ENCODE measurements at regions not wholly inside any gene's neighbourhood (a gene's known extent, or its start where the extent isn't known, plus 50 kb on each side); places are given as distances from the start of the nearest gene placed in this dataset.
"Not testable (repeated sequence)": the region's sequence is repeated elsewhere in the genome, so short reads cannot be mapped to it uniquely, and the experiment has no call there.

GRCh38 chr16:26505496-26505895 is 561.2 kb upstream of the C16orf82 start:
- ChIA-PET CTCF (no interaction called here), POLR2A (no interaction called here)
- H3K36me3 ChIP-seq (ENCODE audit: control insufficient read depth, insufficient read depth, low read length) = no peaks in the 10 kb centered on the region
- no peak for DNase-seq (ENCODE audit: low read depth)
- TF ChIP-seq CTCF (IDR thresholded peaks at IDR 0.05; ENCODE audit: insufficient read depth, low read depth, low read length) = no peak
- no peaks in the 10 kb centered on the region for H3K27me3 ChIP-seq (ENCODE audit: control insufficient read depth, insufficient read depth, low read length)
- no peak overlapping the region for H3K4me3 ChIP-seq (ENCODE audit: low read depth, low read length)

GRCh38 chr16:26508946-26509345 is 557.8 kb upstream of the C16orf82 start:
- POLR2A ChIA-PET; CTCF ChIA-PET; H3K4me3 ChIP-seq (ENCODE audit: low read depth, low read length); DNase-seq (ENCODE audit: low read depth); H3K36me3 ChIP-seq (ENCODE audit: control insufficient read depth, insufficient read depth, low read length); H3K27me3 ChIP-seq (ENCODE audit: control insufficient read depth, insufficient read depth, low read length): not testable (repeated sequence)

- no peak for DNase-seq (ENCODE audit: low read depth)
- no peaks in the 10 kb centered on the region for H3K36me3 ChIP-seq (ENCODE audit: control insufficient read depth, insufficient read depth, low read length)
- TF ChIP-seq CTCF (IDR thresholded peaks at IDR 0.05; ENCODE audit: insufficient read depth, low read depth, low read length) = no peak
- H3K27me3 ChIP-seq (ENCODE audit: control insufficient read depth, insufficient read depth, low read length) = no peaks in the 10 kb centered on the region
- POLR2A ChIA-PET = no interaction called here
- CTCF ChIA-PET = no interaction called here
- no peak overlapping the region for H3K4me3 ChIP-seq (ENCODE audit: low read depth, low read length)
Observed at GRCh38 chr16:26510924-26511323, 555.8 kb upstream of the C16orf82 start.

- no peak overlapping the region for H3K4me3 ChIP-seq (ENCODE audit: low read depth, low read length)
- CTCF ChIA-PET = no interaction called here
- no peaks in the 10 kb centered on the region for H3K36me3 ChIP-seq (ENCODE audit: control insufficient read depth, insufficient read depth, low read length)
- no peaks in the 10 kb centered on the region for H3K27me3 ChIP-seq (ENCODE audit: control insufficient read depth, insufficient read depth, low read length)
- TF ChIP-seq CTCF (IDR thresholded peaks at IDR 0.05; ENCODE audit: insufficient read depth, low read depth, low read length) = no peak
- POLR2A ChIA-PET = no interaction called here
- DNase-seq (ENCODE audit: low read depth) = no peak
Observed at GRCh38 chr16:26511463-26511862, 555.3 kb upstream of the C16orf82 start.

- Histone ChIP-seq H3K27me3 (ENCODE audit: control insufficient read depth, insufficient read depth, low read length) (no peaks in the 10 kb centered on the region), H3K36me3 (ENCODE audit: control insufficient read depth, insufficient read depth, low read length) (no peaks in the 10 kb centered on the region), H3K4me3 (ENCODE audit: low read depth, low read length) (no peak overlapping the region)
- no peak for TF ChIP-seq CTCF (IDR thresholded peaks at IDR 0.05; ENCODE audit: insufficient read depth, low read depth, low read length)
- ChIA-PET POLR2A (no interaction called here), CTCF (no interaction called here)
- no peak for DNase-seq (ENCODE audit: low read depth)
Observed at GRCh38 chr16:26521626-26522025, 545.1 kb upstream of the C16orf82 start.

- Histone ChIP-seq H3K27me3 (ENCODE audit: control insufficient read depth, insufficient read depth, low read length) (no peaks in the 10 kb centered on the region), H3K36me3 (ENCODE audit: control insufficient read depth, insufficient read depth, low read length) (no peaks in the 10 kb centered on the region), H3K4me3 (ENCODE audit: low read depth, low read length) (no peak overlapping the region)
- ChIA-PET POLR2A (no interaction called here), CTCF (no interaction called here)
- DNase-seq (ENCODE audit: low read depth) = no peak
- TF ChIP-seq CTCF (IDR thresholded peaks at IDR 0.05; ENCODE audit: insufficient read depth, low read depth, low read length) = no peak
Observed at GRCh38 chr16:26524281-26524680, 542.4 kb upstream of the C16orf82 start.
